Stimulated activated CD4-positive, alpha-beta T cell treated with anti-CD3 and anti-CD28 coated beads, Interleukin-12 subunit alpha, Interleukin-12 subunit beta, amount 100 ng/mL, for 24 hours (primary cell): ENCODE measurements at regions not wholly inside any gene's neighbourhood (a gene's known extent, or its start where the extent isn't known, plus 50 kb on each side); places are given as distances from the start of the nearest gene placed in this dataset.
"Not testable (repeated sequence)": the region's sequence is repeated elsewhere in the genome, so short reads cannot be mapped to it uniquely, and the experiment has no call there.

Experiments
- DNase-seq, 2 experiments: peaks; one replicate each; pipeline ENCODE4 v3.0.0-alpha.2; 2020; ENCODE audit warnings: low read depth in 2 of 2

GRCh38 chr12:73506611-73507010, 1031.0 kb upstream of the ATXN7L3B start:
- no peak for DNase-seq

- no peak for DNase-seq
Measured at GRCh38 chr12:73514672-73515071, 1023.0 kb upstream of the ATXN7L3B start.

- no peak for DNase-seq
Measured at GRCh38 chr12:73517859-73518258, 1019.8 kb upstream of the ATXN7L3B start.

GRCh38 chr12:73529231-73529630, 1008.4 kb upstream of the ATXN7L3B start:
- DNase-seq, result no peak

GRCh38 chr12:73529954-73530353, 1007.7 kb upstream of the ATXN7L3B start:
- DNase-seq, result no peak

- no peak for DNase-seq
Measured at GRCh38 chr12:73531752-73532151, 1005.9 kb upstream of the ATXN7L3B start.

- no peak for DNase-seq
Measured at GRCh38 chr12:73547421-73547820, 990.2 kb upstream of the ATXN7L3B start.

- DNase-seq, result no peak
Measured at GRCh38 chr12:73585136-73585535, 952.5 kb upstream of the ATXN7L3B start.

GRCh38 chr12:73589220-73589619, 948.4 kb upstream of the ATXN7L3B start:
- no peak for DNase-seq

GRCh38 chr12:73598626-73599025, 939.0 kb upstream of the ATXN7L3B start:
- DNase-seq, result no peak

- no peak for DNase-seq
Measured at GRCh38 chr12:73599268-73599667, 938.4 kb upstream of the ATXN7L3B start.

GRCh38 chr12:73605925-73606324, 931.7 kb upstream of the ATXN7L3B start:
- DNase-seq, result not testable (repeated sequence)

GRCh38 chr12:73612551-73612950, 925.1 kb upstream of the ATXN7L3B start:
- DNase-seq, result no peak

GRCh38 chr12:73623421-73623820, 914.2 kb upstream of the ATXN7L3B start:
- no peak for DNase-seq

- no peak for DNase-seq
Measured at GRCh38 chr12:73625226-73625625, 912.4 kb upstream of the ATXN7L3B start.

- DNase-seq, result no peak
Measured at GRCh38 chr12:73629171-73629570, 908.5 kb upstream of the ATXN7L3B start.

GRCh38 chr12:73629893-73630831, 907.5 kb upstream of the ATXN7L3B start:
- DNase-seq, result no peak

GRCh38 chr12:73632191-73632590, 905.4 kb upstream of the ATXN7L3B start:
- no peak for DNase-seq

GRCh38 chr12:73632661-73633060, 905.0 kb upstream of the ATXN7L3B start:
- DNase-seq, result no peak

GRCh38 chr12:73639397-73639796, 898.2 kb upstream of the ATXN7L3B start:
- not testable (repeated sequence) for DNase-seq

- DNase-seq, result no peak
Measured at GRCh38 chr12:73656375-73656774, 881.3 kb upstream of the ATXN7L3B start.

GRCh38 chr12:73659802-73660201, 877.8 kb upstream of the ATXN7L3B start:
- no peak for DNase-seq

GRCh38 chr12:73665193-73665592, 872.4 kb upstream of the ATXN7L3B start:
- DNase-seq, result no peak

GRCh38 chr12:73671550-73671949, 866.1 kb upstream of the ATXN7L3B start:
- not testable (repeated sequence) for DNase-seq
